GM12878 (cell line): ENCODE measurements at regions not wholly inside any gene's neighbourhood (a gene's known extent, or its start where the extent isn't known, plus 50 kb on each side); places are given as distances from the start of the nearest gene placed in this dataset.

Source experiments
- ATAC-seq: fragments of 200-7000 bp; cut with Tn5 transposase; 3 replicates; pipeline ENCODE4 v1.9.1; 2020; ENCODE audit warnings: mild to moderate bottlenecking, moderate library complexity
- BruUV-seq: library from RNA; stranded (reverse); fragments of 400-500 nt; replicated peaks from 2 replicates; lab custom pipeline; 2021; lab: Mats Ljungman, UMichigan
- CTCF ChIA-PET: fragments of 300-600 bp; sonication (Branson Sonifier 250); formaldehyde crosslinking; extraction: SDS; loops from one replicate; lab custom pipeline; 2021; ENCODE audit warnings: inconsistent platforms; lab: Yijun Ruan, JAX
- POLR2A ChIA-PET: fragments of 350-600 bp; formaldehyde crosslinking; extraction: SDS; loops from one replicate; lab custom pipeline; 2021; ENCODE audit warnings: inconsistent platforms; lab: Charles Lee
- RAD21 ChIA-PET: fragments of 300-600 bp; sonication (Branson Sonifier 250); formaldehyde crosslinking; loops from one replicate; lab custom pipeline; 2023; ENCODE audit warnings: antibody characterized with exemption; ENCODE audit not compliant: unreplicated experiment; lab: Charles Lee
- SMC1A ChIA-PET: fragments of 300-600 bp; sonication (Branson Sonifier 250); formaldehyde crosslinking; loops from one replicate; lab custom pipeline; 2023; ENCODE audit not compliant: unreplicated experiment, uncharacterized antibody; lab: Charles Lee
- DNase-seq: peaks from one replicate; pipeline ENCODE4 v3.0.0-alpha.2; 2011; ENCODE audit warnings: low read depth, low spot score
- FAIRE-seq: peaks from 3 replicates; lab custom pipeline; 2011; peaks lifted over from hg19 to GRCh38; lab: Jason Lieb, UNC
- H2AFZ ChIP-seq: 2 replicates; pipeline ENCODE4 v1.6.0; 2011; ENCODE audit warnings: low read depth, low read length, control low read depth; ENCODE audit not compliant: control insufficient read depth
- H3K27ac ChIP-seq: 2 replicates; pipeline ENCODE4 v1.5.1; 2011; ENCODE audit warnings: control low read depth; ENCODE audit not compliant: control insufficient read depth, insufficient read depth
- H3K27me3 ChIP-seq, 2 experiments: replicated peaks in 1 of 2; 2 replicates each; pipeline versions ENCODE4 v1.6.0 to v1.6.1; 2011; ENCODE audit warnings: low read length in 1 of 2; ENCODE audit not compliant: control insufficient read depth in 2 of 2, insufficient read depth in 2 of 2
- H3K36me3 ChIP-seq, 2 experiments: 2 replicates each; pipeline ENCODE4 v1.5.1; 2011; ENCODE audit warnings: low read length in 1 of 2; ENCODE audit not compliant: control insufficient read depth in 2 of 2, insufficient read depth in 2 of 2
- H3K4me1 ChIP-seq: 2 replicates; pipeline ENCODE4 v1.6.1; 2011; ENCODE audit warnings: mild to moderate bottlenecking, low read length, moderate library complexity, mixed read lengths; ENCODE audit not compliant: control insufficient read depth, insufficient read depth
- H3K4me2 ChIP-seq: 2 replicates; pipeline ENCODE4 v1.6.0; 2011; ENCODE audit warnings: control low read depth; ENCODE audit not compliant: control insufficient read depth, insufficient read depth
- H3K4me3 ChIP-seq: fragments of 200-600 bp; sonication (generic); 2 replicates; pipeline ENCODE4 v1.5.1; 2016
- H3K79me2 ChIP-seq: 2 replicates; pipeline ENCODE4 v1.6.0; 2011; ENCODE audit warnings: low read length; ENCODE audit not compliant: control insufficient read depth, insufficient read depth
- H3K9ac ChIP-seq: 2 replicates; pipeline ENCODE4 v1.8.0; 2011; ENCODE audit warnings: low read length, control low read depth, mixed read lengths; ENCODE audit not compliant: control insufficient read depth, insufficient read depth
- H3K9me3 ChIP-seq: replicated peaks from 3 replicates; pipeline ENCODE4 v1.5.1; 2011; ENCODE audit warnings: mild to moderate bottlenecking, low read length; ENCODE audit not compliant: control insufficient read depth, insufficient read depth
- H4K20me1 ChIP-seq: 2 replicates; pipeline ENCODE4 v1.6.0; 2011; ENCODE audit not compliant: control insufficient read depth, insufficient read depth
- ATF2 ChIP-seq: IDR thresholded peaks from 2 replicates; pipeline ENCODE4 v1.6.1; 2012; ENCODE audit warnings: low read length, inconsistent platforms
- BCL11A ChIP-seq: IDR thresholded peaks from 2 replicates; pipeline ENCODE4 v1.6.1; 2011; ENCODE audit warnings: low read depth, low read length
- EZH2 ChIP-seq: IDR thresholded peaks from 2 replicates; pipeline ENCODE4 v1.6.1; 2012; ENCODE audit warnings: low read depth, mild to moderate bottlenecking, control low read depth, inconsistent platforms, low read length, borderline replicate concordance; ENCODE audit not compliant: control insufficient read depth
- HCFC1 ChIP-seq: fragments of 150-350 bp; IDR thresholded peaks from 2 replicates; pipeline ENCODE4 v1.6.1; 2014; ENCODE audit warnings: low read length
- HDAC2 ChIP-seq: fragments of 200-600 bp; sonication (generic); IDR thresholded peaks from 2 replicates; pipeline ENCODE4 v1.6.1; 2017
- JUNB ChIP-seq: IDR thresholded peaks from 2 replicates; pipeline ENCODE4 v1.6.1; 2016; ENCODE audit warnings: antibody characterized with exemption, mild to moderate bottlenecking
- JUND ChIP-seq: IDR thresholded peaks from 2 replicates; pipeline ENCODE4 v1.6.1; 2012; ENCODE audit warnings: low read depth, mild to moderate bottlenecking, low read length, improper control_type of control experiment, moderate library complexity
- PBX3 ChIP-seq: IDR thresholded peaks from 2 replicates; pipeline ENCODE4 v1.6.1; 2011; ENCODE audit warnings: mild to moderate bottlenecking, low read depth, low read length, moderate library complexity; ENCODE audit not compliant: insufficient replicate concordance
- POLR2AphosphoS5 ChIP-seq: IDR thresholded peaks from 2 replicates; pipeline ENCODE4 v1.6.1; 2011; ENCODE audit warnings: mild to moderate bottlenecking, low read length, inconsistent platforms
- SMAD5 ChIP-seq: IDR thresholded peaks from 2 replicates; pipeline ENCODE4 v1.6.1; 2016; ENCODE audit warnings: antibody characterized with exemption, low read depth
- SPI1 ChIP-seq: IDR thresholded peaks from 2 replicates; pipeline ENCODE4 v1.6.1; 2011; ENCODE audit warnings: low read depth, mild to moderate bottlenecking, low read length, moderate library complexity, borderline replicate concordance; ENCODE audit not compliant: insufficient read depth
- ZBED1 ChIP-seq: IDR thresholded peaks from 2 replicates; pipeline ENCODE4 v1.6.1; 2016; ENCODE audit warnings: borderline replicate concordance
- WGBS: methylation state at CpG from one replicate; pipeline ENCODE4 v1.1.6; 2016; ENCODE audit warnings: low lambda C conversion rate; ENCODE audit not compliant: insufficient replicate concordance, insufficient coverage; ENCODE audit errors: missing lambda C conversion rate; 5-methylcytosine and 5-hydroxymethylcytosine counted together
- in situ Hi-C: fragments of 300-500 bp; cut with MboI; formaldehyde crosslinking; loops from 9 replicates; pipeline ENCODE4 v1.14.3; 2018; ENCODE audit warnings: mixed read lengths
- intact Hi-C: fragments of 100-400 bp; cut with micrococcal nuclease; formaldehyde crosslinking; loops from one replicate; pipeline ENCODE4 v1.14.2; 2022; ENCODE audit not compliant: unreplicated experiment

DNA sequence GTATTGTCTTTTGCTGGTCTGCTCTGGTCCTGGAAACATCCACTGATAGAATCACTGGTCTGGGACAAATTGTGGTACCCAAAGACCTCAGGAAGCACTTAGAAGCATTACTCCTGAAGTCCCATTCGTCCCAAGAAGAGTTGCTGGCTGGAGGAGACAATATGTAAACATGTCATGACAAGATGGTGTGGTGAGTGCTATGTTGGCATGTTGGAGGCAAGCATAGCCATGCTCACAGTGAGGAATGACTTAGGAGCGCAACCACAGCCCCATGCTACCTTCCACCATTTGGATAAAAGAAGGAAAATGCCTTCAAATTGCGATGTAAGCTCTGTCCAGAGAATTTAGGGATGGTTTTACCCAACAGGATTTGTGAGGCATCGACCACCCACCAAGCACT, 115.8 kb upstream of the STC2 start:
- ATAC-seq (no peak), FAIRE-seq (no peak), DNase-seq (no peak)
- Histone ChIP-seq H4K20me1 (no peaks in the 10 kb centered on the region), H3K4me1 (no peaks in the 10 kb centered on the region), H3K79me2 (no peaks in the 10 kb centered on the region), H3K9ac (no peak overlapping the region), H3K4me3 (no peak overlapping the region), H3K4me2 (no peak overlapping the region), H3K9me3 (no peaks in the 10 kb centered on the region), H3K36me3 (no peaks in the 10 kb centered on the region), H2AFZ (no peak overlapping the region), H3K27ac (no peak overlapping the region), H3K27me3 (no peaks in the 10 kb centered on the region; a peak in 1 of 4 replicates)
- 9% methylated on average over 4 of the region's 4 CpGs for WGBS
- intact Hi-C loops (no loop called here), in situ Hi-C loops (no loop called here)
- ChIA-PET CTCF (no interaction called here), POLR2A (no interaction called here), SMC1A (no interaction called here), RAD21 (no interaction called here)
- BruUV-seq, result no TSS peak
- TF ChIP-seq EZH2, result no peak
- no peak for TF ChIP-seq ZBED1
- no peak for TF ChIP-seq JUNB
- no peak for TF ChIP-seq SMAD5
- no peak for TF ChIP-seq PBX3
- no peak for TF ChIP-seq POLR2AphosphoS5
- no peak for TF ChIP-seq SPI1
- TF ChIP-seq JUND, result no peak
- TF ChIP-seq ATF2, result no peak
- no peak for TF ChIP-seq BCL11A
- TF ChIP-seq HDAC2, result no peak
- TF ChIP-seq HCFC1, result no peak
